Kidney (tissue), 13 donors: ENCODE measurements at regions not wholly inside any gene's neighbourhood (a gene's known extent, or its start where the extent isn't known, plus 50 kb on each side); places are given as distances from the start of the nearest gene placed in this dataset.

Experiments
- DNase-seq, 5 donors: peaks; one replicate each; pipeline ENCODE4 v3.0.0-alpha.2; 2013 to 2020
- FAIRE-seq: peaks from 2 replicates; lab custom pipeline; 2012; peaks lifted over from hg19 to GRCh38; lab: Jason Lieb, UNC
- H3K27ac ChIP-seq, 2 donors: one replicate each; pipeline ENCODE4 v1.7.0; 2013; ENCODE audit warnings: low read depth in 2 of 2, low read length in 2 of 2, inconsistent platforms in 1 of 2
- H3K27me3 ChIP-seq: one replicate; pipeline ENCODE4 v1.7.1; 2013; ENCODE audit warnings: low read length, inconsistent platforms; ENCODE audit not compliant: control insufficient read depth, insufficient read depth
- H3K36me3 ChIP-seq, 3 donors: one replicate each; pipeline versions ENCODE4 v1.7.0 to v1.7.1; 2013; ENCODE audit warnings: low read length in 3 of 3, control low read depth in 1 of 3, inconsistent platforms in 1 of 3; ENCODE audit not compliant: insufficient read depth in 3 of 3, control insufficient read depth in 2 of 3
- H3K4me1 ChIP-seq, 3 donors: one replicate each; pipeline versions ENCODE4 v1.7.0 to v1.7.1; 2013; ENCODE audit warnings: low read length in 3 of 3, inconsistent platforms in 1 of 3, low read depth in 1 of 3; ENCODE audit not compliant: control insufficient read depth in 2 of 3, insufficient read depth in 2 of 3
- H3K4me3 ChIP-seq, 3 donors: one replicate each; pipeline versions ENCODE4 v1.7.0 to v1.8.1; 2013; ENCODE audit warnings: low read length in 3 of 3, control low read depth in 1 of 3, inconsistent platforms in 1 of 3
- H3K9ac ChIP-seq, 3 donors: one replicate each; pipeline versions ENCODE4 v1.7.0 to v1.7.1; 2013; ENCODE audit warnings: low read length in 3 of 3, control low read depth in 1 of 3, inconsistent platforms in 1 of 3
- H3K9me3 ChIP-seq, 3 donors: one replicate each; pipeline versions ENCODE4 v1.7.0 to v1.7.1; 2013; ENCODE audit warnings: low read length in 3 of 3, control low read depth in 1 of 3, inconsistent platforms in 1 of 3; ENCODE audit not compliant: control insufficient read depth in 2 of 3, insufficient read depth in 1 of 3
- intact Hi-C: fragments of 100-400 bp; cut with DNase I; formaldehyde crosslinking; loops from one replicate; pipeline ENCODE4 v1.11.1; 2022
- TF ChIP-seq, protein P1 (sequence below): IDR thresholded peaks from 3 replicates; pipeline ENCODE4 v1.5.1; 2012; ENCODE audit warnings: mild to moderate bottlenecking, moderate library complexity, borderline replicate concordance; ENCODE audit not compliant: insufficient read depth; ENCODE audit errors: extremely low read depth
- donor health status: control.
- donor health status: control.
- donor health status: control.
- donor health status: control.
- donor health status: control.
- donor health status: DM: yes; HTN: yes; CAD: no.
- donor health status: Normal renal cell carcinoma (clear cell type).

DNA sequence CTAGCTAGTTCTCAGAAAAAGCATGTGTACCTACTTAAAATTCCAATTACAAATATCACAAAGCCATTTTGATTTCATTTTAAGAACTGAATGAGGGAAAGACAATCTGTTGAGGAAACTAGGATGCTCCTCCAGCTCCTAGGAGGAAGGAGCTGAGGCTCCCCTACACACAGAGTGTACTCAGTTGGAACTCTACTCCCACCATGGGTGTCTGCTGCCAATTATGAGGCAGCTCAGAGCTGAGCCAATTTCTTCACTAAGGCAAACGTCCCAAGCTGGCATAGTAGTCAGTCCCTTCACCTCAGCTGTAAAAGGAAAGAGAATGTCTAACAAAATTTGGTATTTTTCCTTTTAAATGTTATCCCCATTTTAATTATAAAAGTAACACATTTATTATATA is 300.0 kb upstream of the TRPC7 start:
- no peak overlapping the region for H3K27ac ChIP-seq
- no peaks in the 10 kb centered on the region for H3K9me3 ChIP-seq
- no peaks in the 10 kb centered on the region for H3K36me3 ChIP-seq
- no peaks in the 10 kb centered on the region for H3K27me3 ChIP-seq
- intact Hi-C loops = no loop called here
- H3K4me1 ChIP-seq = no peaks in the 10 kb centered on the region
- TF ChIP-seq, protein P1, sequence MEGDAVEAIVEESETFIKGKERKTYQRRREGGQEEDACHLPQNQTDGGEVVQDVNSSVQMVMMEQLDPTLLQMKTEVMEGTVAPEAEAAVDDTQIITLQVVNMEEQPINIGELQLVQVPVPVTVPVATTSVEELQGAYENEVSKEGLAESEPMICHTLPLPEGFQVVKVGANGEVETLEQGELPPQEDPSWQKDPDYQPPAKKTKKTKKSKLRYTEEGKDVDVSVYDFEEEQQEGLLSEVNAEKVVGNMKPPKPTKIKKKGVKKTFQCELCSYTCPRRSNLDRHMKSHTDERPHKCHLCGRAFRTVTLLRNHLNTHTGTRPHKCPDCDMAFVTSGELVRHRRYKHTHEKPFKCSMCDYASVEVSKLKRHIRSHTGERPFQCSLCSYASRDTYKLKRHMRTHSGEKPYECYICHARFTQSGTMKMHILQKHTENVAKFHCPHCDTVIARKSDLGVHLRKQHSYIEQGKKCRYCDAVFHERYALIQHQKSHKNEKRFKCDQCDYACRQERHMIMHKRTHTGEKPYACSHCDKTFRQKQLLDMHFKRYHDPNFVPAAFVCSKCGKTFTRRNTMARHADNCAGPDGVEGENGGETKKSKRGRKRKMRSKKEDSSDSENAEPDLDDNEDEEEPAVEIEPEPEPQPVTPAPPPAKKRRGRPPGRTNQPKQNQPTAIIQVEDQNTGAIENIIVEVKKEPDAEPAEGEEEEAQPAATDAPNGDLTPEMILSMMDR = no peak
- DNase-seq (no peak), FAIRE-seq (no peak)
- H3K4me3 ChIP-seq = no peak overlapping the region
- H3K9ac ChIP-seq = no peak overlapping the region

DNA sequence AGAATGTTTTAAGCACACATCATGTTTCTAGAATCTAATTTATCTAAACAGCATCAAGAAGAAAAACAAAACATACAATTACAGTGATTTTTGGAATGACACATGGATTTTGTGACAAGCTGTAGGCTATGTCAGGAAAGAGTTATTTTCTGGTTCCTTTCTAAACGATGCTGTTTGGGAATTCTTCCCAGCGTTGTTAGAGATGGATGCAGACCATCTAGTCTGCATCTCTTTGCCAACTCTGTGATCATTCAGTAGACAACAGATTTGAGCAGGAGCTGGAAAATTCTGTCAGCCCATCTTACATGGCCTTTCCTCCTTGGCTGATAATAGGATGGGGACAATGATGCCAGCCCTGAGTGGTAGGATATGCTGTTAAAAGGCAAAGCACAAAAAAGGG is 295.7 kb upstream of the TRPC7 start:
- no peaks in the 10 kb centered on the region for H3K9me3 ChIP-seq
- no peak overlapping the region for H3K9ac ChIP-seq
- H3K27me3 ChIP-seq = no peaks in the 10 kb centered on the region
- intact Hi-C loops = no loop called here
- DNase-seq = no peak
- TF ChIP-seq, protein P1 = no peak
- FAIRE-seq = no peak
- H3K27ac ChIP-seq = no peak overlapping the region
- H3K36me3 ChIP-seq = no peaks in the 10 kb centered on the region
- no peaks in the 10 kb centered on the region for H3K4me1 ChIP-seq
- no peak overlapping the region for H3K4me3 ChIP-seq

DNA sequence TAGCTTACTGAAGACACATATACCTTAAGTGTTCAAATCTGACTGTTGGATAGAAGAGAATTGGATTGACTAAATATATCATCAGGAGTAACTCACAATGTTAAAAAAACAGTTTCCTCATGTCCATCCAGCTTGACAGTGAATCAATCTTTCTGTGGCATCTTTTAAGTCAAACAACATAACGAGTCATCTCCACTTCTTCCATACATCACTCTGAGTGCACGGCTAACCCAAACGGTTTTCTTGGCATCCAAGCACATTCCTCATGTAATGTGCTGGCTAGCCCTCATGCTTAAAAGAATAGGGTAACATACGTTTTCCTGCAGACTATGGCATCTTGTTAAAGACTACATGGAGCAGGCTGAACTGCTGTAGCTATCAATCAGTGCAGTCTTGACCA is 291.5 kb upstream of the TRPC7 start:
- no peak overlapping the region for H3K4me3 ChIP-seq
- intact Hi-C loops = no loop called here
- DNase-seq (peak in 1 of 5 donors; percentile 7), FAIRE-seq (no peak)
- H3K36me3 ChIP-seq = no peaks in the 10 kb centered on the region
- H3K9ac ChIP-seq = no peak overlapping the region
- H3K27ac ChIP-seq = no peak overlapping the region
- no peaks in the 10 kb centered on the region for H3K9me3 ChIP-seq
- TF ChIP-seq, protein P1 = no peak
- no peaks in the 10 kb centered on the region for H3K4me1 ChIP-seq
- H3K27me3 ChIP-seq = no peaks in the 10 kb centered on the region

DNA sequence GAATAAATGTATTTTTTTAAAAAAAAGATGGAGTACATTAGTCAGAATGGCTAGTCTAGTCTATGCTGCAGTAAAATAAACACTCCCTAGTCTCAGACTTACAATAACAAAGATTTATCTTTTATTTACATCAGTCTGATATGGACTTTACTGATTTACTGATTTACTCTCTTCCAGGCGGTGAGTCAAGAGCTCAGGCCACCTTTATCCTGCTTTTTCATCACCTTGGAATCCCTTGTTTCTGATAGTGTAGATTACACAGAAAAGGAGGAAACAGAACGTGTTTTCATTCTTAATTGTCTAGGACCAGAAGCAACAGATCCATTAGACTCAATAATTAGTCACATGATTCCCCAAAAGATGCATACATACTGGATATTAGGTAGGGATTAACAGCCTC is 290.1 kb upstream of the TRPC7 start:
- Histone ChIP-seq H3K4me3 (no peak overlapping the region), H3K36me3 (no peaks in the 10 kb centered on the region), H3K27ac (no peak overlapping the region), H3K9ac (no peak overlapping the region), H3K27me3 (no peaks in the 10 kb centered on the region), H3K4me1 (no peaks in the 10 kb centered on the region), H3K9me3 (no peaks in the 10 kb centered on the region)
- intact Hi-C loops = no loop called here
- TF ChIP-seq, protein P1 = no peak
- no peak for FAIRE-seq
- DNase-seq = no peak
